ENCODE measurements at regions not wholly inside any gene's neighbourhood (a gene's known extent, or its start where the extent isn't known, plus 50 kb on each side); places are given as distances from the start of the nearest gene placed in this dataset.
"Not testable (repeated sequence)": the region's sequence is repeated elsewhere in the genome, so short reads cannot be mapped to it uniquely, and the experiment has no call there.

- DNase-seq = no peak
Observed at GRCh38 chr4:13903061-13903460, 275.5 kb upstream of the BOD1L1 start.

- no peak for DNase-seq
Observed at GRCh38 chr4:13903901-13904300, 276.4 kb upstream of the BOD1L1 start.

- no peak for DNase-seq
Observed at GRCh38 chr4:13905543-13905942, 278.0 kb upstream of the BOD1L1 start.

- DNase-seq = no peak
Observed at GRCh38 chr4:13906727-13907126, 279.2 kb upstream of the BOD1L1 start.

- no peak for DNase-seq
Observed at GRCh38 chr4:13907255-13907751, 279.8 kb upstream of the BOD1L1 start.

- no peak for DNase-seq
Observed at GRCh38 chr4:13908455-13908854, 280.9 kb upstream of the BOD1L1 start.

- DNase-seq = no peak
Observed at GRCh38 chr4:13910556-13910955, 283.0 kb upstream of the BOD1L1 start.

- no peak for DNase-seq
Observed at GRCh38 chr4:13911256-13911655, 283.7 kb upstream of the BOD1L1 start.

- no peak for DNase-seq
Observed at GRCh38 chr4:13912436-13912925, 285.0 kb upstream of the BOD1L1 start.

GRCh38 chr4:13912966-13913365, 285.4 kb upstream of the BOD1L1 start:
- no peak for DNase-seq

GRCh38 chr4:13917015-13917414, 289.5 kb upstream of the BOD1L1 start:
- no peak for DNase-seq

- DNase-seq = no peak
Observed at GRCh38 chr4:13918110-13918509, 290.6 kb upstream of the BOD1L1 start.

GRCh38 chr4:13918991-13919441, 291.5 kb upstream of the BOD1L1 start:
- no peak for DNase-seq

- no peak for DNase-seq
Observed at GRCh38 chr4:13920111-13920875, 292.8 kb upstream of the BOD1L1 start.

- no peak for DNase-seq
Observed at GRCh38 chr4:13920901-13921300, 293.4 kb upstream of the BOD1L1 start.

- DNase-seq = no peak
Observed at GRCh38 chr4:13921805-13922204, 294.3 kb upstream of the BOD1L1 start.

GRCh38 chr4:13922459-13922858, 294.9 kb upstream of the BOD1L1 start:
- DNase-seq = no peak

- no peak for DNase-seq
Observed at GRCh38 chr4:13922873-13923645, 295.5 kb upstream of the BOD1L1 start.

- DNase-seq = not testable (repeated sequence)
Observed at GRCh38 chr4:13924900-13925299, 297.4 kb upstream of the BOD1L1 start.

- DNase-seq = no peak
Observed at GRCh38 chr4:13928214-13928613, 300.7 kb upstream of the BOD1L1 start.

- DNase-seq = no peak
Observed at GRCh38 chr4:13930155-13930554, 302.6 kb upstream of the BOD1L1 start.

- no peak for DNase-seq
Observed at GRCh38 chr4:13933191-13933590, 305.7 kb upstream of the BOD1L1 start.

GRCh38 chr4:13938299-13938698, 310.8 kb upstream of the BOD1L1 start:
- DNase-seq = no peak

- DNase-seq = no peak
Observed at GRCh38 chr4:13940921-13941320, 313.4 kb upstream of the BOD1L1 start.

All from activated T-cell treated with anti-CD3 and anti-CD28 coated beads, Interleukin-2, amount 50 U/mL, for 48 hours (primary cell).